DLD1 (cell line): ENCODE measurements at regions not wholly inside any gene's neighbourhood (a gene's known extent, or its start where the extent isn't known, plus 50 kb on each side); places are given as distances from the start of the nearest gene placed in this dataset.

Experiments
- in situ Hi-C: cut with HindIII; loops from 2 replicates; pipeline ENCODE4 v1.10.0; 2017; ENCODE audit warnings: low sequenced_read_pairs

- in situ Hi-C loops, result no loop called here
Observed at GRCh38 chr16:80309178-80309577, 231.6 kb upstream of the DYNLRB2 start.

GRCh38 chr16:80305410-80305809, 235.4 kb upstream of the DYNLRB2 start:
- in situ Hi-C loops, result no loop called here

GRCh38 chr16:80303691-80304090, 237.1 kb upstream of the DYNLRB2 start:
- in situ Hi-C loops, result no loop called here

- in situ Hi-C loops, result no loop called here
Observed at GRCh38 chr16:80300876-80301275, 239.9 kb upstream of the DYNLRB2 start.

GRCh38 chr16:80300456-80300855, 240.3 kb upstream of the DYNLRB2 start:
- in situ Hi-C loops, result no loop called here

- in situ Hi-C loops, result no loop called here
Observed at GRCh38 chr16:80299416-80299815, 241.4 kb upstream of the DYNLRB2 start.

GRCh38 chr16:80298676-80299075, 242.1 kb upstream of the DYNLRB2 start:
- in situ Hi-C loops, result no loop called here

- in situ Hi-C loops, result no loop called here
Observed at GRCh38 chr16:80296034-80296433, 244.8 kb upstream of the DYNLRB2 start.

- in situ Hi-C loops, result no loop called here
Observed at GRCh38 chr16:80294172-80294571, 246.6 kb upstream of the DYNLRB2 start.

- in situ Hi-C loops, result no loop called here
Observed at GRCh38 chr16:80288616-80289015, 252.2 kb upstream of the DYNLRB2 start.

- in situ Hi-C loops, result no loop called here
Observed at GRCh38 chr16:80287674-80288073, 253.1 kb upstream of the DYNLRB2 start.

GRCh38 chr16:80285104-80285503, 255.7 kb upstream of the DYNLRB2 start:
- in situ Hi-C loops, result no loop called here

- in situ Hi-C loops, result no loop called here
Observed at GRCh38 chr16:80283466-80284392, 257.1 kb upstream of the DYNLRB2 start.

- in situ Hi-C loops, result no loop called here
Observed at GRCh38 chr16:80280557-80280956, 260.2 kb upstream of the DYNLRB2 start.

GRCh38 chr16:80279656-80280055, 261.1 kb upstream of the DYNLRB2 start:
- in situ Hi-C loops, result no loop called here

GRCh38 chr16:80277182-80277581, 263.6 kb upstream of the DYNLRB2 start:
- in situ Hi-C loops, result no loop called here

- in situ Hi-C loops, result no loop called here
Observed at GRCh38 chr16:80274576-80275191, 266.1 kb upstream of the DYNLRB2 start.

- in situ Hi-C loops, result no loop called here
Observed at GRCh38 chr16:80273635-80274538, 266.9 kb upstream of the DYNLRB2 start.

- in situ Hi-C loops, result no loop called here
Observed at GRCh38 chr16:80265624-80266306, 275.0 kb upstream of the DYNLRB2 start.

GRCh38 chr16:80263848-80264694, 276.7 kb upstream of the DYNLRB2 start:
- in situ Hi-C loops, result no loop called here
